B cell (primary cell): ENCODE measurements at regions not wholly inside any gene's neighbourhood (a gene's known extent, or its start where the extent isn't known, plus 50 kb on each side); places are given as distances from the start of the nearest gene placed in this dataset.

Experiments
- EZH2 ChIP-seq: IDR thresholded peaks from 2 replicates; pipeline ENCODE4 v1.6.1; 2012; ENCODE audit warnings: borderline replicate concordance, low read depth, mild to moderate bottlenecking, moderate library complexity, low read length; ENCODE audit not compliant: insufficient read depth, poor library complexity, severe bottlenecking
- TF ChIP-seq, protein P1 (sequence below): fragments of 200-600 bp; IDR thresholded peaks from one replicate; pipeline ENCODE4 v1.8.0; 2022; ENCODE audit warnings: antibody characterized with exemption, mild to moderate bottlenecking

DNA sequence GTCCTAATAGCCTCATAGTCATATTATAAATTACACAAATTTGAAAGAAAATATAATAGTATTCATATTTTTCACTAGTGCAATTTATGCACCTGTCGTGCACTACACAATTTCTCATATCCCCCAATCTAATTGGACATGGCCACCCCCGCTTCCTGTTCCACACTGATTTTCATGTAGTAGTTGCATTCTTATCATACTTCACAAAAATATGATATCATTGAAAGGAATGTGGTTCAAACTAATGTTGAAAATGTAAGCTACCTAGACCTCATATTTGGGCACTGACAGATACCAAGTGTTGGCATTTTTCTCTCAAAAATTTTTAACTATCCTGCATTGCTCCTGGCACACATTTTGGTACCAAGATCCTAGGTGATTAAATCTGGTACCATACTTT is 985.5 kb upstream of the POU3F3 start:
- TF ChIP-seq, protein P1, sequence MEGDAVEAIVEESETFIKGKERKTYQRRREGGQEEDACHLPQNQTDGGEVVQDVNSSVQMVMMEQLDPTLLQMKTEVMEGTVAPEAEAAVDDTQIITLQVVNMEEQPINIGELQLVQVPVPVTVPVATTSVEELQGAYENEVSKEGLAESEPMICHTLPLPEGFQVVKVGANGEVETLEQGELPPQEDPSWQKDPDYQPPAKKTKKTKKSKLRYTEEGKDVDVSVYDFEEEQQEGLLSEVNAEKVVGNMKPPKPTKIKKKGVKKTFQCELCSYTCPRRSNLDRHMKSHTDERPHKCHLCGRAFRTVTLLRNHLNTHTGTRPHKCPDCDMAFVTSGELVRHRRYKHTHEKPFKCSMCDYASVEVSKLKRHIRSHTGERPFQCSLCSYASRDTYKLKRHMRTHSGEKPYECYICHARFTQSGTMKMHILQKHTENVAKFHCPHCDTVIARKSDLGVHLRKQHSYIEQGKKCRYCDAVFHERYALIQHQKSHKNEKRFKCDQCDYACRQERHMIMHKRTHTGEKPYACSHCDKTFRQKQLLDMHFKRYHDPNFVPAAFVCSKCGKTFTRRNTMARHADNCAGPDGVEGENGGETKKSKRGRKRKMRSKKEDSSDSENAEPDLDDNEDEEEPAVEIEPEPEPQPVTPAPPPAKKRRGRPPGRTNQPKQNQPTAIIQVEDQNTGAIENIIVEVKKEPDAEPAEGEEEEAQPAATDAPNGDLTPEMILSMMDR = no peak
- TF ChIP-seq EZH2 = no peak
